B cell (primary cell): ENCODE measurements at regions not wholly inside any gene's neighbourhood (a gene's known extent, or its start where the extent isn't known, plus 50 kb on each side); places are given as distances from the start of the nearest gene placed in this dataset.

Experiments used
- ATAC-seq: fragments of 200-7000 bp; cut with Tn5 transposase; one replicate; pipeline ENCODE4 v1.10.0; 2021; ENCODE audit warnings: low read depth, mild to moderate bottlenecking, moderate number of reproducible peaks, moderate library complexity
- CTCF ChIA-PET: fragments of 350-600 bp; sonication (Branson Sonifier 250); formaldehyde crosslinking; loops from one replicate; lab custom pipeline; 2021; ENCODE audit warnings: antibody characterized with exemption, inconsistent platforms; lab: Charles Lee
- POLR2A ChIA-PET: fragments of 350-600 bp; sonication (Branson Sonifier 250); formaldehyde crosslinking; loops from one replicate; lab custom pipeline; 2021; ENCODE audit warnings: antibody characterized with exemption; lab: Charles Lee
- DNase-seq: peaks from one replicate; pipeline ENCODE4 v3.0.0; 2013
- H2AFZ ChIP-seq: 2 replicates; pipeline ENCODE4 v1.6.1; 2012; ENCODE audit warnings: mild to moderate bottlenecking, low read depth, low read length; ENCODE audit not compliant: insufficient read depth, poor library complexity, severe bottlenecking
- H3K27ac ChIP-seq, 2 donors: 1 replicate in 1 of 2; 2 replicates in 1 of 2; pipeline ENCODE4 v1.5.1; 2012 to 2013; ENCODE audit warnings: low read length in 2 of 2, mild to moderate bottlenecking in 2 of 2, moderate library complexity in 1 of 2
- H3K27me3 ChIP-seq, 4 experiments: fragments of 200-600 bp in 1 of 4; sonication (generic) in 1 of 4; replicated peaks in 1 of 4; 1 replicate in 2 of 4; 2 replicates in 2 of 4; pipeline versions ENCODE4 v1.6.1 to v1.7.0; 2013 to 2016; ENCODE audit warnings: low read length in 3 of 4, mild to moderate bottlenecking in 2 of 4, mixed read lengths in 1 of 4, moderate library complexity in 1 of 4; ENCODE audit not compliant: insufficient read depth in 4 of 4, control insufficient read depth in 3 of 4; ENCODE audit errors: control extremely low read depth in 1 of 4
- H3K36me3 ChIP-seq, 2 experiments: replicated peaks in 1 of 2; 1 replicate in 1 of 2; 2 replicates in 1 of 2; pipeline versions ENCODE4 v1.6.1 to v1.7.1; 2013; ENCODE audit warnings: low read length in 1 of 2; ENCODE audit not compliant: insufficient read depth in 2 of 2, control insufficient read depth in 1 of 2; ENCODE audit errors: control extremely low read depth in 1 of 2, extremely low read depth in 1 of 2
- H3K4me1 ChIP-seq, 2 donors: fragments of 200-600 bp in 1 of 2; sonication (generic) in 1 of 2; 1 replicate in 1 of 2; 2 replicates in 1 of 2; pipeline versions ENCODE4 v1.5.1 to v1.6.1; 2013 to 2017; ENCODE audit warnings: low read length in 2 of 2; ENCODE audit not compliant: control insufficient read depth in 2 of 2, insufficient read depth in 2 of 2
- H3K4me2 ChIP-seq: replicated peaks from 2 replicates; pipeline ENCODE3; 2012; ENCODE audit warnings: mild to moderate bottlenecking, low read depth, low read length; ENCODE audit not compliant: poor library complexity, severe bottlenecking
- H3K4me3 ChIP-seq, 5 experiments: fragments of 200-600 bp in 1 of 5; sonication (generic) in 1 of 5; 1 replicate in 3 of 5; 2 replicates in 2 of 5; pipeline versions ENCODE4 v1.5.1 to v1.7.0; 2011 to 2016; ENCODE audit warnings: low read length in 4 of 5, mild to moderate bottlenecking in 4 of 5, low read depth in 2 of 5, control low read depth in 1 of 5, moderate library complexity in 1 of 5; ENCODE audit not compliant: insufficient read depth in 1 of 5; ENCODE audit errors: control extremely low read depth in 1 of 5, extremely low read depth in 1 of 5
- H3K79me2 ChIP-seq: fragments of 200-600 bp; sonication (generic); one replicate; pipeline ENCODE4 v1.6.0; 2016; ENCODE audit warnings: low read length; ENCODE audit not compliant: control insufficient read depth, insufficient read depth
- H3K9ac ChIP-seq: fragments of 200-600 bp; sonication (generic); 2 replicates; pipeline ENCODE4 v1.6.1; 2017; ENCODE audit warnings: mild to moderate bottlenecking, low read length, moderate library complexity
- H3K9me3 ChIP-seq, 3 donors: one replicate each; pipeline versions ENCODE4 v1.6.1 to v1.7.1; 2013; ENCODE audit warnings: low read length in 2 of 3; ENCODE audit not compliant: control insufficient read depth in 2 of 3, insufficient read depth in 1 of 3; ENCODE audit errors: control extremely low read depth in 1 of 3
- H4K20me1 ChIP-seq: 2 replicates; pipeline ENCODE4 v1.6.0; 2012; ENCODE audit warnings: mild to moderate bottlenecking, low read length; ENCODE audit not compliant: insufficient read depth, control insufficient read depth, poor library complexity, severe bottlenecking
- H3K27ac Mint-ChIP-seq: one replicate; pipeline ENCODE4 v1.8.0; 2021; ENCODE audit warnings: mixed read lengths
- H3K27me3 Mint-ChIP-seq: one replicate; pipeline ENCODE4 v1.8.0; 2021; ENCODE audit warnings: mixed read lengths
- H3K4me1 Mint-ChIP-seq: one replicate; pipeline ENCODE4 v1.8.0; 2021; ENCODE audit warnings: mixed read lengths
- H3K4me3 Mint-ChIP-seq: one replicate; pipeline ENCODE4 v1.8.0; 2021; ENCODE audit warnings: mixed read lengths
- H3K9me3 Mint-ChIP-seq: one replicate; pipeline ENCODE4 v1.8.0; 2022; ENCODE audit warnings: mixed read lengths; ENCODE audit not compliant: insufficient read depth
- CTCF ChIP-seq: fragments of 200-600 bp; IDR thresholded peaks from one replicate; pipeline ENCODE4 v1.8.0; 2022; ENCODE audit warnings: antibody characterized with exemption, mild to moderate bottlenecking
- EZH2 ChIP-seq: IDR thresholded peaks from 2 replicates; pipeline ENCODE4 v1.6.1; 2012; ENCODE audit warnings: borderline replicate concordance, low read depth, mild to moderate bottlenecking, moderate library complexity, low read length; ENCODE audit not compliant: insufficient read depth, poor library complexity, severe bottlenecking
- WGBS: methylation state at CpG from one replicate; pipeline ENCODE4 v1.1.5; 2013; ENCODE audit warnings: missing lambda C conversion rate; ENCODE audit not compliant: insufficient coverage; 5-methylcytosine and 5-hydroxymethylcytosine counted together
- intact Hi-C: fragments of 100-400 bp; cut with micrococcal nuclease; formaldehyde crosslinking; loops from one replicate; pipeline ENCODE4 v1.10.0; 2022

DNA sequence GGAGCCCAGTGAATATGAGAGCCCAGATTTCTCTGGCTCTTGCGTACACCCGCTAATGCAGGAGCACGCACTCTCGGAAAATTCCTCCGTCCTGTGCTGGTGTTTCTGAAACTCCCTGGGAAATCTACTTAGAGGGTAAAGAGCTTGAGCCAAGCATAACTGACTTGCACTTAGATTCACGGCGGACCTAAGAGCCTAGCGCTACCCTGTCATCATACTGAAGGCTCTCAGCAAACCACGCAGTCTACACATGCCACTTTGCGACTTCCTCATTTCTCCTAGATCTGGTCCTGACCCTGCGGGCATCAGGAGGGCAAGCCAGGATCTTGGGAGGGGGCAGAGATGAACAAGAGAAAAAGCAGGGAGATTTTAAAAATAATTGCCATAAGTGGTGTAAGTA lies 324.7 kb downstream of the CD83 start:
- Histone ChIP-seq H3K4me1 (peaks cover 5 to 14% of the 10 kb centered on the region in 2 donors), H3K27ac (no peak overlapping the region), H4K20me1 (no peaks in the 10 kb centered on the region), H3K36me3 (no peaks in the 10 kb centered on the region), H3K9me3 (no peaks in the 10 kb centered on the region), H3K79me2 (no peaks in the 10 kb centered on the region), H3K4me3 (no peak overlapping the region), H3K27me3 (no peaks in the 10 kb centered on the region), H2AFZ (peak overlapping the region; percentile 7), H3K9ac (no peak overlapping the region), H3K4me2 (peak overlapping the region; percentile 35)
- TF ChIP-seq CTCF (no peak), EZH2 (no peak)
- WGBS, result 67% methylated on average over 7 of the region's 11 CpGs
- peak; percentile 27 for DNase-seq
- Mint-ChIP-seq H3K27ac (no peak overlapping the region), H3K4me1 (peaks cover 18% of the 10 kb centered on the region), H3K27me3 (no peaks in the 10 kb centered on the region), H3K9me3 (peaks cover 2% of the 10 kb centered on the region), H3K4me3 (no peak overlapping the region)
- peak; percentile 56 for ATAC-seq
- ChIA-PET POLR2A (no interaction called here), CTCF (no interaction called here)
- intact Hi-C loops, result no loop called here

- Histone ChIP-seq H2AFZ (no peak overlapping the region), H3K9me3 (peaks cover 0 to 5% (median 0%) of the 10 kb centered on the region in 3 donors), H4K20me1 (no peaks in the 10 kb centered on the region), H3K9ac (no peak overlapping the region), H3K4me2 (no peak overlapping the region), H3K36me3 (no peaks in the 10 kb centered on the region), H3K79me2 (no peaks in the 10 kb centered on the region), H3K4me3 (no peak overlapping the region), H3K4me1 (peaks cover 5 to 14% of the 10 kb centered on the region in 2 donors), H3K27ac (no peak overlapping the region), H3K27me3 (no peaks in the 10 kb centered on the region)
- peaks cover 18% of the 10 kb centered on the region for H3K4me1 Mint-ChIP-seq
- ChIA-PET CTCF (no interaction called here), POLR2A (no interaction called here)
- no peak overlapping the region for H3K4me3 Mint-ChIP-seq
- DNase-seq (no peak), ATAC-seq (no peak)
- WGBS, result 48% methylated on average over 2 of the region's 4 CpGs
- no peaks in the 10 kb centered on the region for H3K27me3 Mint-ChIP-seq
- intact Hi-C loops, result no loop called here
- TF ChIP-seq EZH2 (no peak), CTCF (no peak)
- H3K9me3 Mint-ChIP-seq, result peaks cover 9% of the 10 kb centered on the region
- H3K27ac Mint-ChIP-seq, result no peak overlapping the region
Observed at GRCh38 chr6:14443629-14444268, 326.2 kb downstream of the CD83 start.
